GM18498 (cell line): ENCODE measurements at regions not wholly inside any gene's neighbourhood (a gene's known extent, or its start where the extent isn't known, plus 50 kb on each side); places are given as distances from the start of the nearest gene placed in this dataset.

ENCODE experiments used
- ATAC-seq: cut with Tn5 transposase; IDR thresholded peaks from one replicate; pipeline ENCODE4 v1.9.1; 2021; ENCODE audit warnings: mild to moderate bottlenecking, moderate library complexity; ENCODE audit not compliant: unreplicated experiment

DNA sequence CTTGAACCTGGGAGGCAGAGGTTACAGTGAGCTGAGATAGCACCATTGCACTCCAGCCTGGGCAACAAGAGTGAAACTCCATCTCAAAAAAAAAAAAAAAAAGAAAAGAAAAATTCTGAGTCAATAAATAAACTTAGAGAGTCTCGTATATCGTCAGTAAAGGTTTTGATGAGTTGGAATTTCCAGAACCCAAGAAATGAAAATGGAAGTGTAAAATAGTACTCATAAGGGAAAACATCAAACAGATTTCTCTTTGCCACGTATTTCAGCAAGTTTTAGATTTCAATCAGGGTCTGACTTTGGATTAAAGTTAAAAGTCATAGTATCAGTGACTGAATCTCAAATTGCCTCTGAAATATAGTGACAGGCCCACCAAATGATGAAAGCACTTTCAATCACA lies 71.4 kb upstream of the SPOPL start:
- ATAC-seq = no peak

DNA sequence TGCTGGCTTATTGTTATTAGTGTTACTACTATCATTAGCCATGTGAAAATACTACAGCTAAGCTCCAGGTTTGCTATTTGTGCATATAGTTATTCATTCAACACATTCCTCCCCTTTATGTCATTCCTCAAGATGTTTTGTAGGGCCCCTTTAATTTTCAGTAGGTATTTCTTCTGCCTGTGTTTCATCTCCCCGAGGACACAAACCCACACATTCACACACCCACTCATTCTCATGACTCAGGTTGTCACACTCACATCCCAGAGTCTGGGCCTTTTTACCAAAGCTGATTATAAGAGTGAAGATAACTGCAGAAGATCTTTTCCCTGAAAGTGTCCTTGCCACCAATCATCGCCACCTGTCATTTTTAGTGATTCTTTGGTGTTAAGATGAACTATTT lies 68.6 kb upstream of the SPOPL start:
- ATAC-seq = no peak

DNA sequence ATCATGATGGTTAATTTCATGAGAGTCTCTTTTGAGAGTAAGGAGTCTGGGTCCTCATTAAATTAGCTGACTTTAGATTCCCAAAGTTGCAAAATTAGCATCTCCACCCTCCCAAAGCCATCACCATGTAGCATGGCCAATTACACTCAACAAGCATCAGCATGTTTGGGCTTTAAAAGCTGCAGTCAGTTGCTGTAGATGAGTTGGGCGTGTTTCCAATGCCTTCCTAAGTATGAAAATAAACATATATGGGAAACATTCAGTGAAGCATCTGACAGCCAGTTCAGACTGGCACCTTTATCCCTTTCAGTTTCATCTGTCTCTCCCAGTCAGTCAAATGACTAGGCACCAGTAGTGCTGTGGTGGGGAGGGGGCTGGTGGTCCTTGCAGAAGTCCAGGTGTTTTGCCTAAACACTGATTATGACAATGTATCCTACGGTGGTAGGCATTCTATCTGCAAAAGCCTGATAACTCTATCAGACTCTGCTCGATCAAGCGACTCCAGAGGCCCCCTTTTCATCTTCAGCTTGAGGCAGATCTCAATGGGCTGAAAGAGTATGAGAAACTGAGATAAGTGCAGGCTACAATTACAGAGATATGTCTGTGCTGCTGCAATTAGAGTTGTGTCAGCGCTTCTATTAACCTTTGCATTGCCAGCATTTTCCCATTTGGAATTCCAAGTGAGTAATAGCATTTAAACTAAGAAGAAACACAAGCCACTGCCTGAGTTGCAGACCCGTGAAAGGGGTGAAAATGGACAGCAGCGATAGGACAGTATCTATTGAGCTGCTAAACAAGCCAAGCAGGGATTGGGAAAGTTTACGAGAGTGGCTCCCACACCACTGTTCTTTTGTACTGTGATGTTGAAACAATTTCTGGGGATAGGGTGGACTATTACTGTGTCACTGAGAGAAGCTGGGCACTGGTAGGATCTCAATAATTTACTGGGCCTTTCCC lies 67.3 kb upstream of the SPOPL start:
- no peak for ATAC-seq

DNA sequence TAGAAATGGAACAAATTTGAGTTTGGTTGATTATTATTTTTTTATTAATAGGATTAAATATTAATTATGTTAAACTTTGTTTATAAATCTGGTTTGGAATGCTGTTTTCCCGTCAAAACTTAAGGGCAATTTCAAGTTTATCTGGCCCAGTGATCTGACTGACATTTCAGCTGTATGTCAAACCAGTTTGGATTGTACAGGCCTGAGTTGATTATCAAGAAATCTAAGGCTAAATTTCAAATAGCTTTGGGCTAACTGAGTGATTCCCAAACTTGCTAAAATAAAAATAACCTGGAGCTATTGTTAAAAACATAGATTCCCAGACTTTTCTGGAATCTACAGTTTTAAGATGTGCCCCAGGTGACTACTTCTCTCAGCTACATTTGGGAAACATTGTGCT lies 65.9 kb upstream of the SPOPL start:
- ATAC-seq = no peak

DNA sequence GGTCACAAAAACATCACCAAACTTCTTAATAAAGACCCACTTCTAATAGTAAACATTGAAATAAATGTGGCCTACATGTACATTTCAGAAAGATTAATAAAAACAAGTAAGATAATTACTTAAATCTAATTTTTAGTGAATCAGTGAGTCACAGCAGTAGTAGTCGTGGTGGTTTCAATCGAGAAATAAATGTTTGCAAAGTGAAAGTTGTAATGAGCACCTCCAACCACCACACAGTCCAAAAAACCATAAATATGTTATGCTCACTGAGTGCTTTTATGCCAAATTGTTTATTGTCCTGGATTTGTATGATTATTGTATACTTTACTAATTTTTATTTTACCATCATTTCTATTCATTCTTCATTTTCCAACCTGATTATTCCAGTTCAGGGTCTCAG lies 61.8 kb upstream of the SPOPL start:
- ATAC-seq = no peak

DNA sequence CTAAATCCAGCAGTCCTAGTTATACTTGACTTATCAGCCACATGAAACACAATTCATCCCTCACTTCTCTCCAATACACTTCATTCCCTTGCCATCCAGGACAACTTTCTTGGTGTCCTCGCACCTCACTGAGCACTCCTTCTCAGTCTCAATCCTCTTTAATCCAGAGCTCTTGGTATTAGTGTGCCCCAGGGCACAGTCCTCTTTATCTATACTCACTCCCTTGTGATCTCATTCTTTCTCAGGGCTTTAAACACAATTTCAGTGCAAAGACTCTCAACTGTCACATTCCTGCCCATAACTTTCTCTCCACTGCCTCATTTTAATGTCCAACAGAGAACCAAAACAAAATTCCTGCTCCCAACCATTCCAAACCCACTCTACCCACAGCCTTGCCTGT lies 60.8 kb upstream of the SPOPL start:
- no peak for ATAC-seq

DNA sequence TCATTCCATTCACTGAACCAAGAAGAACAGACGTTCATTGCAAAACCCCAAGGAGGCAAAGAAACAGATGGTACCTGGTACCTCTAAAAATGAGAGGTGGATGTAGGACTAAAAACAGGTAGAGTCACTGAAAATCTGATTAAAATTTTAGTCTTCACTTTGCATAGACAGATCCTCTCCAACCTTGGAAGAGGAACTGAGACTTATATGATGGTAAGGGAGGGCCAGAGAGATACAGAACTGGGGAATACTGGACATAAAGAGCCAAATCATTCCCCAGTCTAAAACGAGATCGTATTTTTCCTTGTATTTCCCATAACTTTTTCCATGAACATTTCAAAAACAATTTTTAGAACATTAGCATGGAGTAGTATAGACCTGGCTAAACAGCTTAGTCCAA lies 59.7 kb upstream of the SPOPL start:
- no peak for ATAC-seq

DNA sequence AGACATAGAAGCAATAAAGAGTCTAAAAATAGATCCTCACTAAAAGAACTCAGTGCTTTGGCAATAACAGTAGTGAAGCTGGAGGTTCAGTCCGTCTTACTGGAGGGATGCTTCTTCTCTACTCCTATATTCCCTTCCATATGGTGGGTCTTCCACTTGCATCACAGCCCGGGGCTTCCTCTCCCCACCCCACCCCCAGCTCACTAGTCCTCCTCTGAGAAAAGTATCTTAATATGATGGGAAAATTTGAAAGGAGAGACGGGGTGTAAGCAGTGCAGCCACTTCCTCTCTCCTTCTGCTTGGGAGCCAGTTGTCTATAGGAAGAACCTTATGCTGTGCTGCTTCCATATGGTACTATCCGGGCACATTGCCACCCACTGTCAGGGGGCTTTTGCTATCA lies 57.2 kb upstream of the SPOPL start:
- no peak for ATAC-seq

DNA sequence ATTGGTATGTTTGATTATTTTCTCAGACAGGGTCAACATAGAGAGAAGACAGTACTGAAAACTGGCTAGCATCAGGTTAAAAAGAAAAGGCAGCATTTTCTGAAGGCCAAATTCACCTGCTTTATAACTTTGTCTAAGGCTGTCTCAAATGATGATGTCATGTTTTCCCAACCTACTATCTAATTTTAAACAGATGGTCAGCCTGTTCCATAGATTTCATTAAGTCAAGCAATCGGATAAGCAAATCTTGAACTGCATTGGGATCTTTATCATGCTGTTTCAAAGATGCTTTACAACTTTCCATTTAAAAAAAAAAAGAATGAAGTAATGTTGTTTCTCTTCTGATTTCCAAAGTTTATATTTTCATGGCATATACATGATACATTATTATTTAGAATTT lies 56.3 kb upstream of the SPOPL start:
- ATAC-seq = no peak

DNA sequence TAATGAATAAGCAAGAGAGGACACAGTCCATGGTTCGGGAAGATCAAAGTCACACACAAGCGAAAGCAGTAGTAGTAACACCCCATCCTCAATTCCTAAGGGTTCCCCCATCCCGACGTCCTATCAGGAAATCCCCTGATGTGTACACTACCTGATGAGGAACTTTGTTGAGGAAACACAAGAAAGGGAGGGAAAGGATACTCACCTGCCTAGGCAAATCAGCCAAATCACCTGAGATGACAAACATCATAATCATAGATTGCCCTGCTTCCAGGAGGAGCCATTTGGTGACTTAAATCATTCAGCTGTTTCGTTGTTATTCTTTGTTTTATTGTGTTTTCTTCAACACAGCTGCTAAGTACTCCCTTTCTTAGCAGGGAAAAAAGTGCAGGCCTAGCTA lies 55.5 kb upstream of the SPOPL start:
- no peak for ATAC-seq

DNA sequence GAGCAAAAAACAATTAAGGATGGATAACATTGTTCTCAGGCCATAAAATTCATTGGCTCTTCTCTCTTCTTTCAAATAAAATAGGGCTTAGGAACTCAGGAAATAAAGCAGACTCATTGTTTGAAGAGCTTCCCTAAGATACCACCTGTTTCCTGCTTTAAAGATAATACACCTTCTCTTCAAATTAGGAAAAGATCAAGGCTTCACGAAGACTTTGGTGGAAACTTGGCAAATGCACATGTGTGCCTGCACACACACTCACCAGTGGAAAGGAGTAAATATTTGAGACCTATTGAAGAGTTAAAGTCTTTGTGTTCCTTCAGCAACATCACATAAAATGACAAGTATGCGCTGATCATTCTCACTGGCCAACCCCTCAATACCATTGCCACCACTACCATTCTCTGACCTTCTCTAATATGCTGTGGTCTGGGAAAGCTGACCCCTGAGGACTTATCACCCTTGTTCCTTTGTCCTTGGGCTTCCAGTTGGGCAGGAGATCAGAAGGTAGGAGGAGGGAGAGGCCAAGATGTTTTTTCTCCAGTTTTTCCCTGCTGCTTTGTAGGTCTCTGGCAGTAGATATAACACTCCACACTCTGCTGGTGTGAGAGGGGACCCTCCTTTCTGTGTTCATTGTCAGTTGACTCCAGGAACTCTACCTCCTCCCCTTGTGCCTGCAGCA lies 53.5 kb upstream of the SPOPL start:
- no peak for ATAC-seq
